ENCODE measurements at regions not wholly inside any gene's neighbourhood (a gene's known extent, or its start where the extent isn't known, plus 50 kb on each side); places are given as distances from the start of the nearest gene placed in this dataset.

DNA sequence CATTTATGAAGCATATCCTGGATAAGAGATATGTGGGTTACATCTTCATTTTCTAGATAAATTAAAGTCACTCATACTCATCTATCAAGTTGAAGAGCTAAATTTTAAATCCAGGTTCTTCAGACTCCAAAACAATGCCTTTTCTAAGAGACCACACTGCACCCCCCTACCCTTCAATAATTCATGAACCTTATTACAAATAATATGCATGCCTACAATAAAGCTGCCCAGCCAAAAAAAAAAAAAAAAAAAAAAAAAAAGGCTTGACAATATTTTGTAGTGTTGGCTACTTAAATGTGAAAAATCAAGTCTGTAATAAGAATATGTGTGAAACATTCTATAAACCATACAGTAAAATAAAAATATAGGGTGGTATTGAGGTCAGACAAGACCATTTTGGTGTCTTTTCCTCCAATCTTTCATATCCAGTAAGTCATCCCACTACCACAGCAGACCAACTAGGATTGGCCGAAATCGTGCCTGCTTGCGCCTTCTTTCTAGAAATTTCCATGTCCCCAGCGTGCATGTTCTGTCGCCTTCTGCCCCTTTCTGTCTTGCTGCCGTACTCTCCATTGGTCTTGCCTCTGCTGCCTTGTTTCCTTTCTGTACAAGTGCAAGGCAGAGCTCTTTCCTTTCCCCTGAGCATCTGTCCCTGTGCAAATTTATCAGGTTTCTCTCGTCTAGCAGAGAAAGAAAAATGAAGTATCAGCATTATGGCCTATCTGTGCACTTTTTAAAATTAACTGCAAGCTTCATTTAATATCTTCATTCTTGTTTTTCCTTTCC lies 92.6 kb upstream of the NDUFV2 start:
- no peak overlapping the region for H2AFZ ChIP-seq (ENCODE audit: insufficient read depth, low read depth, low read length, poor library complexity, severe bottlenecking)
- no peaks in the 10 kb centered on the region for H3K36me3 ChIP-seq (replicated peaks in 1 of 2; ENCODE audit: control extremely low read depth in 1 of 2, control insufficient read depth in 1 of 2, extremely low read depth in 1 of 2, insufficient read depth in 2 of 2, low read length in 1 of 2)
- H3K79me2 ChIP-seq (ENCODE audit: control insufficient read depth, insufficient read depth, low read length): no peaks in the 10 kb centered on the region
- peaks cover 6% of the 10 kb centered on the region for H3K27me3 Mint-ChIP-seq
- no peak overlapping the region for H3K27ac ChIP-seq (ENCODE audit: low read length in 2 of 2)
- POLR2A ChIA-PET: interaction anchor here (0.5 to 0.6 kb wide), 2 partner anchors 468 to 724 kb away, joined by 3 to 4 read pairs; no protein-coding TSS in a partner anchor
- H3K4me1 Mint-ChIP-seq: no peaks in the 10 kb centered on the region
- WGBS (ENCODE audit: insufficient coverage): 95% methylated on average over 6 of the region's 7 CpGs
- no peak overlapping the region for H3K4me2 ChIP-seq (replicated peaks; ENCODE audit: low read depth, low read length, poor library complexity, severe bottlenecking)
- peaks cover 0 to 3% (median 0%) of the 10 kb centered on the region in 3 donors for H3K9me3 ChIP-seq (ENCODE audit: control extremely low read depth in 1 of 3, control insufficient read depth in 2 of 3, insufficient read depth in 1 of 3, low read length in 2 of 3)
- H3K4me3 ChIP-seq (ENCODE audit: control extremely low read depth in 1 of 5, extremely low read depth in 1 of 5, insufficient read depth in 1 of 5, low read depth in 2 of 5, low read length in 4 of 5): no peak overlapping the region
- no peaks in the 10 kb centered on the region for H4K20me1 ChIP-seq (ENCODE audit: control insufficient read depth, insufficient read depth, low read length, poor library complexity, severe bottlenecking)
- no peak overlapping the region for H3K27ac Mint-ChIP-seq
- TF ChIP-seq CTCF (IDR thresholded peaks at IDR 0.05): no peak
- no peak for TF ChIP-seq EZH2 (IDR thresholded peaks at IDR 0.05; ENCODE audit: borderline replicate concordance, insufficient read depth, low read depth, low read length, poor library complexity, severe bottlenecking)
- no peak overlapping the region for H3K4me3 Mint-ChIP-seq
- ATAC-seq (ENCODE audit: low read depth): no peak
- no peaks in the 10 kb centered on the region for H3K9me3 Mint-ChIP-seq (ENCODE audit: insufficient read depth)
- no peaks in the 10 kb centered on the region for H3K27me3 ChIP-seq (replicated peaks in 1 of 4; ENCODE audit: control extremely low read depth in 1 of 4, control insufficient read depth in 3 of 4, insufficient read depth in 4 of 4, low read length in 3 of 4)
- CTCF ChIA-PET: interaction anchor here (1.7 kb wide), 1 partner anchor 22 kb away, joined by 3 read pairs; no protein-coding TSS in a partner anchor
- intact Hi-C loops (cut with micrococcal nuclease): no loop called here
- no peak overlapping the region for H3K9ac ChIP-seq (ENCODE audit: low read length)
- H3K4me1 ChIP-seq (ENCODE audit: control insufficient read depth in 2 of 2, insufficient read depth in 2 of 2, low read length in 2 of 2): no peaks in the 10 kb centered on the region
- DNase-seq: no peak

DNA sequence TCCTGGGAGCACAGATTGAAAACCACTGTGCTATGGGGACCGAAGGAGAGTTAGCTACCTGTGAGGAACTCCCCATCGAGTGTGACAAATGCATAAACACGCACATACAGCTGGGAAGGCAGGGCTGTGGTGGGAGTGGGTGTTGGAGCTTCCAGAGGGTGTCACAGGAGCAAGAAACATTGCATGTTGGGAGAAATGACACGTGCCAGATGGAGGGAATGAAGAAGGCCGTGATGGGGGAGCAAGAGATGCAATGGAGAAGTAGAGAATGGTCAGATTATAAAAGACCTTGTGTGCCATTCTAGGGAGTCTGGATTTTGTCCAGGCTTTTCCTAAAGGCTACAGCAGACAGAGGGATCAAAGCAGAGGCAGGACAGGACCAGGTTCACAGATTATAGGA lies 91.1 kb upstream of the NDUFV2 start:
- WGBS (ENCODE audit: insufficient coverage): 90% methylated on average over 5 of the region's 5 CpGs
- no peaks in the 10 kb centered on the region for H3K36me3 ChIP-seq (replicated peaks in 1 of 2; ENCODE audit: control extremely low read depth in 1 of 2, control insufficient read depth in 1 of 2, extremely low read depth in 1 of 2, insufficient read depth in 2 of 2, low read length in 1 of 2)
- no peaks in the 10 kb centered on the region for H4K20me1 ChIP-seq (ENCODE audit: control insufficient read depth, insufficient read depth, low read length, poor library complexity, severe bottlenecking)
- H3K9ac ChIP-seq (ENCODE audit: low read length): no peak overlapping the region
- ChIA-PET POLR2A (no interaction called here), CTCF (no interaction called here)
- no peaks in the 10 kb centered on the region for H3K79me2 ChIP-seq (ENCODE audit: control insufficient read depth, insufficient read depth, low read length)
- no peak overlapping the region for H3K4me2 ChIP-seq (replicated peaks; ENCODE audit: low read depth, low read length, poor library complexity, severe bottlenecking)
- no peaks in the 10 kb centered on the region for H3K4me1 ChIP-seq (ENCODE audit: control insufficient read depth in 2 of 2, insufficient read depth in 2 of 2, low read length in 2 of 2)
- no peak overlapping the region for H3K4me3 Mint-ChIP-seq
- no peak for DNase-seq
- H3K27ac ChIP-seq (ENCODE audit: low read length in 2 of 2): no peak overlapping the region
- H3K4me1 Mint-ChIP-seq: no peaks in the 10 kb centered on the region
- H3K9me3 ChIP-seq (ENCODE audit: control extremely low read depth in 1 of 3, control insufficient read depth in 2 of 3, insufficient read depth in 1 of 3, low read length in 2 of 3): peaks cover 0 to 3% (median 0%) of the 10 kb centered on the region in 3 donors
- no peak overlapping the region for H3K27ac Mint-ChIP-seq
- H3K4me3 ChIP-seq (ENCODE audit: control extremely low read depth in 1 of 5, extremely low read depth in 1 of 5, insufficient read depth in 1 of 5, low read depth in 2 of 5, low read length in 4 of 5): no peak overlapping the region
- TF ChIP-seq EZH2 (IDR thresholded peaks at IDR 0.05; ENCODE audit: borderline replicate concordance, insufficient read depth, low read depth, low read length, poor library complexity, severe bottlenecking) (no peak), CTCF (IDR thresholded peaks at IDR 0.05) (no peak)
- no peaks in the 10 kb centered on the region for H3K9me3 Mint-ChIP-seq (ENCODE audit: insufficient read depth)
- ATAC-seq (ENCODE audit: low read depth): no peak
- no peaks in the 10 kb centered on the region for H3K27me3 ChIP-seq (replicated peaks in 1 of 4; ENCODE audit: control extremely low read depth in 1 of 4, control insufficient read depth in 3 of 4, insufficient read depth in 4 of 4, low read length in 3 of 4)
- intact Hi-C loops (cut with micrococcal nuclease): no loop called here
- H2AFZ ChIP-seq (ENCODE audit: insufficient read depth, low read depth, low read length, poor library complexity, severe bottlenecking): no peak overlapping the region
- peaks cover 6% of the 10 kb centered on the region for H3K27me3 Mint-ChIP-seq
